ENCODE measurements at regions not wholly inside any gene's neighbourhood (a gene's known extent, or its start where the extent isn't known, plus 50 kb on each side); places are given as distances from the start of the nearest gene placed in this dataset.

DNA sequence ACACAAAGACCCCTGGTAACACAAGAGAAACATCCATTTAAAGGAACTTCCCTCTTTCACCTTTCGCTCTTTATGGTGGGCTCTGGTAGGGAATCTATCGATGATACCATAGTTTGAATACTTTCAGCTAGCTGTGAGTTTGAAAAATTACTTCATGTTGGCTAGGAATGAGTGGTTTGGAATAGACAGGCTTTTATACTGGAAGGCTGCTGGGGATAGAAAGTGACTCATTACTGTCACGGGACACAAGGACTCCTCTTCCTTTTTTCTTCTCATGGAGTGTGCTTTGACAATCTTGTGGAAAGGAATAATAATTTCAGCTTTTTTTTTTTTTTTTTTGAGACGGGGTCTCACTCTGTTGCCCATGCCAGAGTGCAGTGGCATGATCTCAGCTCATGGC is 76.9 kb downstream of the CYB561 start (continued):
- TF ChIP-seq, protein P1, sequence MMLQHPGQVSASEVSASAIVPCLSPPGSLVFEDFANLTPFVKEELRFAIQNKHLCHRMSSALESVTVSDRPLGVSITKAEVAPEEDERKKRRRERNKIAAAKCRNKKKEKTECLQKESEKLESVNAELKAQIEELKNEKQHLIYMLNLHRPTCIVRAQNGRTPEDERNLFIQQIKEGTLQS (IDR thresholded peaks at IDR 0.05), result 0 out of 2 replicates have a peak, but pooled peaks have one; percentile 16
- TF ChIP-seq, protein P1 (CRISPR knock-in tag; conservative IDR thresholded peaks at IDR 0.05), result no peak

DNA sequence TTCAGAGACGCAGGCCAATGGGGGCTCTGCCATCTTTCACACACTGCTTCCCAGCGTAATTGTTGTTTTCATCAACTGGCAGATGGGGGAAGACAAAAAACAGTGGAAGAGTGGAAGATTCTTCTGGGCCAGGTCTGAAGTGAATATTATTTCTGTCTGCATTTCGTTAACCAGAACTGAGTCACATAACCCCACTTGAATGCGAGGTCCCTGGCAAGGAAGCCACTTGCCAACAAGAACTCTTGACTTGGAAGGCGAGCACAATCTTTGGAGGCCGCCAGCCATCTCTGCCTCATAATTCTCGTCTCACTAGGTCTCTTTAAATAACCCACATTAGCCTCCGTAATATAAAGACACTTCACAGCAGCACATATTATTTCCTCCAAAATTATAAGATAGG is 75.4 kb downstream of the CYB561 start:
- no TSS peak for BruUV-seq (replicated peaks)
- H3K79me2 ChIP-seq (ENCODE audit: control insufficient read depth, insufficient read depth, low read length), result no peaks in the 10 kb centered on the region
- no peak for ATAC-seq
- 42% methylated on average over 8 of the region's 8 CpGs for WGBS (ENCODE audit: insufficient coverage, low coverage, missing lambda C conversion rate)
- no peaks in the 10 kb centered on the region for H3K27me3 ChIP-seq (ENCODE audit: control insufficient read depth in 2 of 2, insufficient read depth in 2 of 2, low read length in 2 of 2)
- no peaks in the 10 kb centered on the region for H3K9me1 ChIP-seq (ENCODE audit: control insufficient read depth, insufficient read depth, low read length)
- no peaks in the 10 kb centered on the region; the same call in 1 of the 2 replicates for H3K9me3 ChIP-seq (replicated peaks; ENCODE audit: control insufficient read depth, insufficient read depth, low read depth, low read length)
- no peak for FAIRE-seq
- in situ Hi-C loops (cut with MboI) (no loop called here), intact Hi-C loops (cut with micrococcal nuclease) (no loop called here)
- DNase-seq (ENCODE audit: extremely low read depth in 1 of 4, low spot score in 3 of 4), result no peak
- H3K4me1 ChIP-seq (replicated peaks in 1 of 2; ENCODE audit: control insufficient read depth in 2 of 2, insufficient read depth in 2 of 2, low read length in 2 of 2), result no peaks in the 10 kb centered on the region
- no peaks in the 10 kb centered on the region for H4K20me1 ChIP-seq (replicated peaks; ENCODE audit: control insufficient read depth, insufficient read depth, low read length)
- no peak for TF ChIP-seq CBX2 (IDR thresholded peaks at IDR 0.05; ENCODE audit: insufficient read depth, low read length, poor library complexity, severe bottlenecking)
- TF ChIP-seq ZNF766 (CRISPR knock-in tag; conservative IDR thresholded peaks at IDR 0.05), result no peak
- TF ChIP-seq, protein P2, sequence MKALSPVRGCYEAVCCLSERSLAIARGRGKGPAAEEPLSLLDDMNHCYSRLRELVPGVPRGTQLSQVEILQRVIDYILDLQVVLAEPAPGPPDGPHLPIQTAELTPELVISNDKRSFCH (CRISPR knock-in tag; IDR thresholded peaks at IDR 0.05), result no peak
- TF ChIP-seq, protein P2 (tag; IDR thresholded peaks at IDR 0.05), result no peak
- no peak for TF ChIP-seq NCOA6 (IDR thresholded peaks at IDR 0.05)
- no peak for TF ChIP-seq SMAD3 (CRISPR knock-in tag; conservative IDR thresholded peaks at IDR 0.05)
- POLR2A ChIA-PET, result no interaction called here
- H3K9ac ChIP-seq (ENCODE audit: insufficient read depth in 1 of 2, low read depth in 2 of 2, low read length in 2 of 2), result no peak overlapping the region
- no peak overlapping the region for H3K4me2 ChIP-seq (ENCODE audit: insufficient read depth, low read length)
- no peak overlapping the region for H3K4me3 ChIP-seq
- no peaks in the 10 kb centered on the region for H3K36me3 ChIP-seq (ENCODE audit: control insufficient read depth, insufficient read depth, low read length)
- CTCF ChIA-PET (ENCODE audit: low intra/inter-chr PET ratio), result no interaction called here
- H2AFZ ChIP-seq (ENCODE audit: low read depth, low read length), result no peak overlapping the region
- no peak overlapping the region for H3K27ac ChIP-seq (ENCODE audit: extremely low read depth, low read depth, low read length)
